K562 (cell line): ENCODE measurements at regions not wholly inside any gene's neighbourhood (a gene's known extent, or its start where the extent isn't known, plus 50 kb on each side); places are given as distances from the start of the nearest gene placed in this dataset.

Experiments used
- ATAC-seq: fragments of 200-7000 bp; cut with Tn5 transposase; 3 replicates; pipeline ENCODE4 v1.9.1; 2020; ENCODE audit warnings: moderate library complexity
- BruUV-seq: library from RNA; stranded (reverse); fragments of 400-500 nt; replicated peaks from 2 replicates; lab custom pipeline; 2021; lab: Mats Ljungman, UMichigan
- CTCF ChIA-PET: fragments of 300-600 bp; formaldehyde crosslinking; extraction: SDS; loops from one replicate; lab custom pipeline; 2021; ENCODE audit warnings: low intra/inter-chr PET ratio; lab: Yijun Ruan, JAX
- POLR2A ChIA-PET: fragments of 300-600, 350-650 bp; sonication (Branson Sonifier 250); formaldehyde crosslinking; extraction: SDS; loops from one replicate; lab custom pipeline; 2021; ENCODE audit warnings: antibody characterized with exemption, inconsistent platforms; lab: Yijun Ruan, JAX
- DNase-seq, 4 experiments: peaks; one replicate each; pipeline versions ENCODE4 v3.0.0 to v3.0.0-alpha.2; 2011 to 2018; ENCODE audit warnings: low spot score in 3 of 4, mixed read lengths in 3 of 4; ENCODE audit errors: extremely low read depth in 1 of 4
- FAIRE-seq: peaks from 2 replicates; lab custom pipeline; 2011; peaks lifted over from hg19 to GRCh38; lab: Jason Lieb, UNC
- H2AFZ ChIP-seq: 2 replicates; pipeline ENCODE4 v1.6.0; 2011; ENCODE audit warnings: low read depth, low read length, control low read depth, inconsistent platforms
- H3K27ac ChIP-seq: fragments of 200-600 bp; 3 replicates; pipeline ENCODE4 v1.8.0; 2011; ENCODE audit warnings: low read depth, mild to moderate bottlenecking, control low read depth, inconsistent platforms, low read length, moderate library complexity, mixed read lengths; ENCODE audit errors: extremely low read depth
- H3K27me3 ChIP-seq, 2 experiments: fragments of 300-600 bp in 1 of 2; 2 replicates in 1 of 2; 3 replicates in 1 of 2; pipeline versions ENCODE4 v1.6.0 to v1.8.0; 2011; ENCODE audit warnings: inconsistent platforms in 2 of 2, low read length in 2 of 2, mild to moderate bottlenecking in 1 of 2, mixed read lengths in 1 of 2, moderate library complexity in 1 of 2; ENCODE audit not compliant: control insufficient read depth in 2 of 2, insufficient read depth in 2 of 2
- H3K36me3 ChIP-seq: fragments of 300-600 bp; 3 replicates; pipeline ENCODE4 v1.8.0; 2011; ENCODE audit warnings: mild to moderate bottlenecking, low read length, inconsistent platforms; ENCODE audit not compliant: control insufficient read depth, insufficient read depth
- H3K4me1 ChIP-seq, 2 experiments: fragments of 200-600 bp in 1 of 2; replicated peaks in 1 of 2; 2 replicates in 1 of 2; 3 replicates in 1 of 2; pipeline versions ENCODE4 v1.5.1 to v1.8.0; 2011; ENCODE audit warnings: inconsistent platforms in 2 of 2, low read length in 2 of 2, mild to moderate bottlenecking in 1 of 2, mixed read lengths in 1 of 2, moderate library complexity in 1 of 2; ENCODE audit not compliant: control insufficient read depth in 2 of 2, insufficient read depth in 2 of 2
- H3K4me2 ChIP-seq: 2 replicates; pipeline ENCODE4 v1.6.1; 2011; ENCODE audit warnings: low read length, control low read depth, inconsistent platforms, mixed read lengths; ENCODE audit not compliant: insufficient read depth
- H3K4me3 ChIP-seq: fragments of 200-600 bp; sonication (generic), shearing (Covaris generic); 2 replicates; pipeline ENCODE4 v1.5.1; 2016; ENCODE audit warnings: control low read depth, inconsistent platforms
- H3K79me2 ChIP-seq: fragments of 200-600 bp; 3 replicates; pipeline ENCODE4 v1.8.0; 2011; ENCODE audit warnings: low read length, inconsistent platforms; ENCODE audit not compliant: control insufficient read depth, insufficient read depth
- H3K9ac ChIP-seq, 2 experiments: 2 replicates each; pipeline versions ENCODE4 v1.6.0 to v1.6.1; 2011; ENCODE audit warnings: low read depth in 2 of 2, low read length in 2 of 2, control low read depth in 1 of 2, inconsistent platforms in 1 of 2, mild to moderate bottlenecking in 1 of 2, mixed read lengths in 1 of 2; ENCODE audit not compliant: insufficient read depth in 1 of 2
- H3K9me1 ChIP-seq: one replicate; pipeline ENCODE4 v1.6.0; 2011; ENCODE audit warnings: inconsistent platforms, mild to moderate bottlenecking, low read length, moderate library complexity; ENCODE audit not compliant: control insufficient read depth, insufficient read depth
- H3K9me3 ChIP-seq: replicated peaks from 2 replicates; pipeline ENCODE4 v1.5.1; 2011; ENCODE audit warnings: low read depth, low read length, inconsistent platforms; ENCODE audit not compliant: control insufficient read depth, insufficient read depth
- H4K20me1 ChIP-seq: replicated peaks from 2 replicates; pipeline ENCODE4 v1.6.1; 2011; ENCODE audit warnings: low read length, inconsistent platforms, mixed read lengths; ENCODE audit not compliant: control insufficient read depth, insufficient read depth
- FOXJ2 ChIP-seq: fragments of 200-800 bp; sonication (Bioruptor generic); IDR thresholded peaks from 2 replicates; pipeline ENCODE4 v1.6.1; 2016; ENCODE audit warnings: missing genetic modification characterization, missing compliant biosample characterization
- FOXK2 ChIP-seq, 2 experiments: fragments of 450-650 bp; IDR thresholded peaks in 1 of 2; conservative IDR thresholded peaks in 1 of 2; 2 replicates each; pipeline ENCODE4 v1.6.1; 2016; ENCODE audit warnings: low read depth in 2 of 2, mild to moderate bottlenecking in 1 of 2
- GTF2E2 ChIP-seq: fragments of 200-800 bp; sonication (Bioruptor generic); IDR thresholded peaks from 2 replicates; pipeline ENCODE4 v1.6.1; 2016; ENCODE audit warnings: missing genetic modification characterization, missing compliant biosample characterization
- LEF1 ChIP-seq: fragments of 450-650 bp; IDR thresholded peaks from 2 replicates; pipeline ENCODE4 v1.6.1; 2016; ENCODE audit warnings: mild to moderate bottlenecking
- MAFK ChIP-seq: IDR thresholded peaks from 2 replicates; pipeline ENCODE4 v1.6.1; 2011; ENCODE audit warnings: low read length, improper control_type of control experiment
- NONO ChIP-seq, 2 experiments: fragments of 200-400 bp in 1 of 2; fragments of 450-650 bp in 1 of 2; formaldehyde crosslinking in 1 of 2; IDR thresholded peaks; 2 replicates each; pipeline ENCODE4 v1.6.1; 2017; ENCODE audit warnings: low read depth in 2 of 2, mild to moderate bottlenecking in 2 of 2, moderate library complexity in 2 of 2, low read length in 1 of 2
- RFX7 ChIP-seq: fragments of 250-450 bp; sonication (Bioruptor Pico); IDR thresholded peaks from 2 replicates; pipeline ENCODE4 v1.5.1; 2021; ENCODE audit warnings: mild to moderate bottlenecking
- SMAD3 ChIP-seq: fragments of 450-650 bp; formaldehyde crosslinking; conservative IDR thresholded peaks from 2 replicates; pipeline ENCODE4 v1.4.0; 2020; ENCODE audit warnings: mild to moderate bottlenecking
- ZNF239 ChIP-seq: fragments of 250-450 bp; sonication (Bioruptor Pico); IDR thresholded peaks from 2 replicates; pipeline ENCODE4 v1.4.0; 2020; ENCODE audit warnings: mild to moderate bottlenecking
- WGBS: fragments of 100-300 bp; shearing (Covaris generic); methylation state at CpG from one replicate; pipeline ENCODE4 v1.1.6; 2016; ENCODE audit warnings: low coverage, mixed read lengths; ENCODE audit not compliant: insufficient coverage; ENCODE audit errors: missing lambda C conversion rate; 5-methylcytosine and 5-hydroxymethylcytosine counted together
- in situ Hi-C: fragments of 300-500 bp; cut with MboI; formaldehyde crosslinking; loops from 4 replicates; pipeline ENCODE4 v1.15.0; 2018; ENCODE audit warnings: inconsistent platforms, mixed read lengths
- intact Hi-C: fragments of 100-400 bp; cut with micrococcal nuclease; formaldehyde crosslinking; loops from 2 replicates; pipeline ENCODE4 v1.14.2; 2022
- TF ChIP-seq, protein P1 (sequence below): IDR thresholded peaks from 3 replicates; pipeline ENCODE4 v1.6.1; 2011; ENCODE audit warnings: borderline replicate concordance, mild to moderate bottlenecking; ENCODE audit not compliant: insufficient read length, insufficient read depth
- TF ChIP-seq, protein P2 (sequence below): fragments of 450-650 bp; IDR thresholded peaks from 2 replicates; pipeline ENCODE4 v1.6.1; 2016; ENCODE audit warnings: low read depth, mild to moderate bottlenecking, moderate library complexity
- TF ChIP-seq, protein P3 (sequence below), 2 experiments: IDR thresholded peaks; 2 replicates each; pipeline ENCODE4 v1.6.1; 2011; ENCODE audit warnings: borderline replicate concordance in 1 of 2, control low read depth in 1 of 2, low read depth in 1 of 2, low read length in 1 of 2, mild to moderate bottlenecking in 1 of 2, mixed read lengths in 1 of 2, moderate library complexity in 1 of 2; ENCODE audit not compliant: insufficient read depth in 1 of 2, insufficient read length in 1 of 2, poor library complexity in 1 of 2, severe bottlenecking in 1 of 2; ENCODE audit errors: extremely low read depth in 1 of 2
- TF ChIP-seq, protein P4 (sequence below), 2 experiments: fragments of 150-350 bp in 1 of 2; IDR thresholded peaks; 2 replicates each; pipeline ENCODE4 v1.6.1; 2012 to 2016; ENCODE audit warnings: low read depth in 2 of 2, low read length in 2 of 2, mild to moderate bottlenecking in 1 of 2, moderate library complexity in 1 of 2

DNA sequence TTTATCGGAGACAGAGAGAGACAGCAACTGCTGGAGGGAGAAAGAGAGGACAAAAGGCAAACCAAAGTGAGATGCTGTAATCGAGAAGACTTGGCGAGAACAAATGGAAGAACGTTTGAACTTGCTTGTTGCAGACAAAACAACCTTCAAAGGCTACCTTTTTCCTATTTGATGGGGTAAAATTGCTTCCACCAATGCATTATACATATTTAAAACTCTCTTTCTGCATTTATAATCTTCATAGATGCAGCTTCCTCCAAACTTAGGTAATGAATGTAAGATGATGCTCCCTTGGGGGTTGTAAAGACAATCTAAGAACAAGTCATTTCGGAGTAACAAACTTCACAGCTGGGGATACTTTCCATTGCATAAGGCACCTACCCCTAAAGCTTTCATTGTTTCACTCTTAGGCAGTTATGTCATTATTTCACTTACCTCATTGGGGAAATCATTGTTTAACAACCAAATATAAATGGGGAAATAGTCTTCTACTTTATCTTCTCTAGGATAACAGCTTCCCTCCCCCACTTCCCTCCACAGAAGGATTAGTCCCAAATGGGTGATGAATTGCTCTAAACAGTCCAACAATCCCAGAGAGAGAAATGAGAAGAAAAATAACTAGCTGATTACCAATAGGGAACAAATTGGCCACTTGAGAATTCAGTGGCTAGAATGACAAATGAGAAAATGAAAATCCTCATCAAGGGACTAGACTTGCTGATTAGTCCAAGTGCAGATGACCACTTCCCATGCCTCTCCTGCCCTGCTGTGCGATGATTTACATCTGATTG lies 269.8 kb upstream of the ADAMTS9 start:
- DNase-seq: no peak
- POLR2A ChIA-PET: interaction anchor here (1.4 kb wide), 1 partner anchor 12 kb away, joined by 4 read pairs; no protein-coding TSS in a partner anchor
- Histone ChIP-seq H3K9me3 (no peaks in the 10 kb centered on the region), H3K79me2 (no peaks in the 10 kb centered on the region), H3K4me3 (no peak overlapping the region), H3K27me3 (no peaks in the 10 kb centered on the region), H4K20me1 (no peaks in the 10 kb centered on the region), H3K9me1 (no peaks in the 10 kb centered on the region), H3K4me1 (peaks cover 0 to 8% of the 10 kb centered on the region in 2 experiments; a peak in 2 of 5 replicates), H3K27ac (no peak overlapping the region), H3K36me3 (no peaks in the 10 kb centered on the region), H3K4me2 (no peak overlapping the region), H2AFZ (peak overlapping the region; percentile 40; the same call in 1 of the 2 replicates), H3K9ac (no peak overlapping the region)
- intact Hi-C loops: no loop called here
- CTCF ChIA-PET: no interaction called here
- TF ChIP-seq MAFK (no peak), NONO (IDR thresholded peaks at IDR 0.05; ENCODE audit: low read depth in 2 of 2, low read length in 1 of 2) (no peak), SMAD3 (CRISPR knock-in tag) (no peak), LEF1 (no peak), GTF2E2 (tag) (no peak), RFX7 (CRISPR knock-in tag) (no peak), FOXK2 (conservative IDR thresholded peaks at IDR 0.05 in 1 of 2, IDR thresholded peaks at IDR 0.05 in 1 of 2; ENCODE audit: low read depth in 2 of 2) (no peak), ZNF239 (no peak), FOXJ2 (tag) (no peak)
- TF ChIP-seq, protein P1, sequence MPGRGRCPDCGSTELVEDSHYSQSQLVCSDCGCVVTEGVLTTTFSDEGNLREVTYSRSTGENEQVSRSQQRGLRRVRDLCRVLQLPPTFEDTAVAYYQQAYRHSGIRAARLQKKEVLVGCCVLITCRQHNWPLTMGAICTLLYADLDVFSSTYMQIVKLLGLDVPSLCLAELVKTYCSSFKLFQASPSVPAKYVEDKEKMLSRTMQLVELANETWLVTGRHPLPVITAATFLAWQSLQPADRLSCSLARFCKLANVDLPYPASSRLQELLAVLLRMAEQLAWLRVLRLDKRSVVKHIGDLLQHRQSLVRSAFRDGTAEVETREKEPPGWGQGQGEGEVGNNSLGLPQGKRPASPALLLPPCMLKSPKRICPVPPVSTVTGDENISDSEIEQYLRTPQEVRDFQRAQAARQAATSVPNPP: no peak
- TF ChIP-seq, protein P2, sequence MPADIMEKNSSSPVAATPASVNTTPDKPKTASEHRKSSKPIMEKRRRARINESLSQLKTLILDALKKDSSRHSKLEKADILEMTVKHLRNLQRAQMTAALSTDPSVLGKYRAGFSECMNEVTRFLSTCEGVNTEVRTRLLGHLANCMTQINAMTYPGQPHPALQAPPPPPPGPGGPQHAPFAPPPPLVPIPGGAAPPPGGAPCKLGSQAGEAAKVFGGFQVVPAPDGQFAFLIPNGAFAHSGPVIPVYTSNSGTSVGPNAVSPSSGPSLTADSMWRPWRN: no peak
- TF ChIP-seq, protein P3, sequence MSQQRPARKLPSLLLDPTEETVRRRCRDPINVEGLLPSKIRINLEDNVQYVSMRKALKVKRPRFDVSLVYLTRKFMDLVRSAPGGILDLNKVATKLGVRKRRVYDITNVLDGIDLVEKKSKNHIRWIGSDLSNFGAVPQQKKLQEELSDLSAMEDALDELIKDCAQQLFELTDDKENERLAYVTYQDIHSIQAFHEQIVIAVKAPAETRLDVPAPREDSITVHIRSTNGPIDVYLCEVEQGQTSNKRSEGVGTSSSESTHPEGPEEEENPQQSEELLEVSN (IDR thresholded peaks at IDR 0.05; ENCODE audit: borderline replicate concordance in 1 of 2, extremely low read depth in 1 of 2, insufficient read depth in 1 of 2, insufficient read length in 1 of 2, low read depth in 1 of 2, low read length in 1 of 2, poor library complexity in 1 of 2, severe bottlenecking in 1 of 2): no peak
- TF ChIP-seq, protein P4, sequence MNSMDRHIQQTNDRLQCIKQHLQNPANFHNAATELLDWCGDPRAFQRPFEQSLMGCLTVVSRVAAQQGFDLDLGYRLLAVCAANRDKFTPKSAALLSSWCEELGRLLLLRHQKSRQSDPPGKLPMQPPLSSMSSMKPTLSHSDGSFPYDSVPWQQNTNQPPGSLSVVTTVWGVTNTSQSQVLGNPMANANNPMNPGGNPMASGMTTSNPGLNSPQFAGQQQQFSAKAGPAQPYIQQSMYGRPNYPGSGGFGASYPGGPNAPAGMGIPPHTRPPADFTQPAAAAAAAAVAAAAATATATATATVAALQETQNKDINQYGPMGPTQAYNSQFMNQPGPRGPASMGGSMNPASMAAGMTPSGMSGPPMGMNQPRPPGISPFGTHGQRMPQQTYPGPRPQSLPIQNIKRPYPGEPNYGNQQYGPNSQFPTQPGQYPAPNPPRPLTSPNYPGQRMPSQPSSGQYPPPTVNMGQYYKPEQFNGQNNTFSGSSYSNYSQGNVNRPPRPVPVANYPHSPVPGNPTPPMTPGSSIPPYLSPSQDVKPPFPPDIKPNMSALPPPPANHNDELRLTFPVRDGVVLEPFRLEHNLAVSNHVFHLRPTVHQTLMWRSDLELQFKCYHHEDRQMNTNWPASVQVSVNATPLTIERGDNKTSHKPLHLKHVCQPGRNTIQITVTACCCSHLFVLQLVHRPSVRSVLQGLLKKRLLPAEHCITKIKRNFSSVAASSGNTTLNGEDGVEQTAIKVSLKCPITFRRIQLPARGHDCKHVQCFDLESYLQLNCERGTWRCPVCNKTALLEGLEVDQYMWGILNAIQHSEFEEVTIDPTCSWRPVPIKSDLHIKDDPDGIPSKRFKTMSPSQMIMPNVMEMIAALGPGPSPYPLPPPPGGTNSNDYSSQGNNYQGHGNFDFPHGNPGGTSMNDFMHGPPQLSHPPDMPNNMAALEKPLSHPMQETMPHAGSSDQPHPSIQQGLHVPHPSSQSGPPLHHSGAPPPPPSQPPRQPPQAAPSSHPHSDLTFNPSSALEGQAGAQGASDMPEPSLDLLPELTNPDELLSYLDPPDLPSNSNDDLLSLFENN (IDR thresholded peaks at IDR 0.05; ENCODE audit: low read depth in 2 of 2, low read length in 2 of 2): no peak
- in situ Hi-C loops: no loop called here
- BruUV-seq: no TSS peak
- 43% methylated on average over 6 of the region's 6 CpGs for WGBS
- no peak for FAIRE-seq
- no peak for ATAC-seq
